ENCODE measurements at regions not wholly inside any gene's neighbourhood (a gene's known extent, or its start where the extent isn't known, plus 50 kb on each side); places are given as distances from the start of the nearest gene placed in this dataset.

DNA sequence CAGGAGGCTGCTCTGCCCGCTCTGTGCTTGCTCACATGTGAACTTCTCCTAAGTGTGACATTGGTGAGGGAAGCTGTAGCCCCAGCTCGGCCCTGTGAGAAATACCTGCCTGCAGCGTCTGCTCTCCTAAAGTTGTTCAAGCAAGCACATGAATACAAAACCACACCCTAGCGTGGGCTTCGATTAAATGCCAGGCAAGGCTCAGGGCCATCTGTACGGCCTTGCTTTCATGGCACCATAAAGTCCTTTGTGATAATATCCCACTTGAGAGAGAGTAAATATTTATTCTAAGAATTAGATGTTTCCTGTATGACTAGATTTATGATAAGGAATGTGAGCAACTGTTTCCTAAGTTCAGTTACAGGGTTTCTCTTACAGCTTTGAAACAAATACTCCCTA is 262.8 kb upstream of the KLF14 start:
- Mint-ChIP-seq H3K9me3 (no peaks in the 10 kb centered on the region), H3K27ac (peak overlapping the region; percentile 16), H3K27me3 (peaks cover 25% of the 10 kb centered on the region), H3K4me3 (peak overlapping the region; percentile 12), H3K4me1 (ENCODE audit: unreplicated experiment) (peaks cover 35% of the 10 kb centered on the region), H3K36me3 (no peaks in the 10 kb centered on the region)
- DNase-seq (ENCODE audit: extremely low spot score, unreplicated experiment) = no peak
- TF ChIP-seq, protein P1, sequence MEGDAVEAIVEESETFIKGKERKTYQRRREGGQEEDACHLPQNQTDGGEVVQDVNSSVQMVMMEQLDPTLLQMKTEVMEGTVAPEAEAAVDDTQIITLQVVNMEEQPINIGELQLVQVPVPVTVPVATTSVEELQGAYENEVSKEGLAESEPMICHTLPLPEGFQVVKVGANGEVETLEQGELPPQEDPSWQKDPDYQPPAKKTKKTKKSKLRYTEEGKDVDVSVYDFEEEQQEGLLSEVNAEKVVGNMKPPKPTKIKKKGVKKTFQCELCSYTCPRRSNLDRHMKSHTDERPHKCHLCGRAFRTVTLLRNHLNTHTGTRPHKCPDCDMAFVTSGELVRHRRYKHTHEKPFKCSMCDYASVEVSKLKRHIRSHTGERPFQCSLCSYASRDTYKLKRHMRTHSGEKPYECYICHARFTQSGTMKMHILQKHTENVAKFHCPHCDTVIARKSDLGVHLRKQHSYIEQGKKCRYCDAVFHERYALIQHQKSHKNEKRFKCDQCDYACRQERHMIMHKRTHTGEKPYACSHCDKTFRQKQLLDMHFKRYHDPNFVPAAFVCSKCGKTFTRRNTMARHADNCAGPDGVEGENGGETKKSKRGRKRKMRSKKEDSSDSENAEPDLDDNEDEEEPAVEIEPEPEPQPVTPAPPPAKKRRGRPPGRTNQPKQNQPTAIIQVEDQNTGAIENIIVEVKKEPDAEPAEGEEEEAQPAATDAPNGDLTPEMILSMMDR (conservative IDR thresholded peaks at IDR 0.05) = no peak

DNA sequence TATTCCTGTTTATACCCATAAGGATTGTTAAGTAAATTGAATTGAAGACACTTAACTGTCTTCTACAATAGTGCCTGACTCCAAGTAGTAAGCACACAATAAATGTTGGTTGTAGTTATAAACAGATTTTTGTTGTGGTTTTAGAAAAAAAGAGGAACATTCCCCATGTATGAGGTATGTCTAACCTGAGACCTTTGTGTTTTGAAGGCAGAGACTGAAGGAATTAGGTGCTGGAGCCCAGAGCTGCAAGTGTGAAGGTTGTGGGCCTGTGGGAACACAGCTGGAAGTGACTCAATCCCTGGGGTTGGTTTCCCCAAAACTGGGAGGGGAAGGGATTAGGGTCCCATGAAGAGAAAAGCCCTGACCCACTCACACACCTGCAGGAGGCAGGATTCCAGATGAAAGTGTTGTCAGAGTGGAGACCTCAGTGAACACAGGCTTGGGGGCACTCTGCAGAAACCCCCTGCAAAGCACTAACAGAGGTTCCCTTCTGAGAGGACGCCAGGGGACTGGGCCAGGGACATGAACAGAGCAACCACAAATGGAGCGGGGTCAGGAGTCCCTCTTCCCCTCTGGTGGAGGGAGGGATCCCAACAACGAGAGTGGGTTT is 265.1 kb upstream of the KLF14 start:
- Mint-ChIP-seq H3K4me3 (no peak overlapping the region), H3K9me3 (no peaks in the 10 kb centered on the region), H3K4me1 (ENCODE audit: unreplicated experiment) (peaks cover 32% of the 10 kb centered on the region), H3K27me3 (peaks cover 25% of the 10 kb centered on the region), H3K36me3 (no peaks in the 10 kb centered on the region), H3K27ac (no peak overlapping the region)
- TF ChIP-seq, protein P1 (conservative IDR thresholded peaks at IDR 0.05) = no peak
- no peak for DNase-seq (ENCODE audit: extremely low spot score, unreplicated experiment)

DNA sequence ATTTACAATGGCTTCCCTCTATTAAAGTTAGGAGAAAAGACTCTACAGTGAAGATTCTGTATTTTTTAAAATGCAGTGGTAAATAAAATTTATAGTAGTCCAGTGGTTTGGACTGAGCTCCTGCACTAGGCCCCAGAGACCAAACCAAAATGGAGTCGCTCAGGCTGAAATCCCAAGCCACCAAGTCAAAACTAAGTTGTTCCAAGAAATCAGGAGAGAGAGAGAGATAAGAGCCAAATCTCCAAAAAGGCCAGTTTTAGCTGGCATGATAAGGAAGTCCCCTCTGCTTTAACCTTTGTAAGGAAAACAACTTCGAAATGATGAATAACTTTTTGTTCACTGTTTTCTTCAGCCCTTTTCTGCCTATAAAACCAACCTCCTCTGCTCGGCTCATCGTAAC is 265.9 kb upstream of the KLF14 start:
- Mint-ChIP-seq H3K4me3 (no peak overlapping the region), H3K4me1 (ENCODE audit: unreplicated experiment) (peaks cover 23% of the 10 kb centered on the region), H3K27ac (no peak overlapping the region)

DNA sequence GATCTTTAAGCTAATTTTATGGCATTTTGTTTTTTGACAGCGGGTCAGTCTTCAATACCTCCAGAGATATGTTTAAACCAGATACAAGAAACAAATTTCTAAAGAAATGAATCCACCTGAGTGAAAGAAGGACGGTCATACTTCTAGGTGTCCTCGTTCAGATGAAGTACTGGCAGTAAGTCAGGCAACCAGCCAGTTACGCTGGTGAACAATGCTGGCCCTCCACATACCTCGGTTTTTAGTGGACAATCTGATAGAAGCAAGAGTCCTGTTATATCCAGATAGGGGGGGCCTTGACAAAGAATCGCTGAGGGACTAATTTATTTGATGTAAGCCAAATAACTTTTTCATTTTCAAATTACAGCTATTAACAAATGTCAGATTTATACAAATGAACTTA is 266.4 kb upstream of the KLF14 start:
- H3K27me3 Mint-ChIP-seq = peaks cover 25% of the 10 kb centered on the region
- TF ChIP-seq, protein P1 (conservative IDR thresholded peaks at IDR 0.05) = no peak
- DNase-seq (ENCODE audit: extremely low spot score, unreplicated experiment) = no peak
- H3K36me3 Mint-ChIP-seq = no peaks in the 10 kb centered on the region
- H3K4me1 Mint-ChIP-seq (ENCODE audit: unreplicated experiment) = peaks cover 19% of the 10 kb centered on the region
- no peak overlapping the region for H3K4me3 Mint-ChIP-seq
- no peak overlapping the region for H3K27ac Mint-ChIP-seq
- no peaks in the 10 kb centered on the region for H3K9me3 Mint-ChIP-seq

More for the DNA sequence above, 265.9 kb upstream of the KLF14 start:
- DNase-seq (ENCODE audit: extremely low spot score, unreplicated experiment) = no peak
- Mint-ChIP-seq H3K27me3 (peaks cover 25% of the 10 kb centered on the region), H3K9me3 (no peaks in the 10 kb centered on the region), H3K36me3 (no peaks in the 10 kb centered on the region)
- TF ChIP-seq, protein P1 (conservative IDR thresholded peaks at IDR 0.05) = no peak

DNA sequence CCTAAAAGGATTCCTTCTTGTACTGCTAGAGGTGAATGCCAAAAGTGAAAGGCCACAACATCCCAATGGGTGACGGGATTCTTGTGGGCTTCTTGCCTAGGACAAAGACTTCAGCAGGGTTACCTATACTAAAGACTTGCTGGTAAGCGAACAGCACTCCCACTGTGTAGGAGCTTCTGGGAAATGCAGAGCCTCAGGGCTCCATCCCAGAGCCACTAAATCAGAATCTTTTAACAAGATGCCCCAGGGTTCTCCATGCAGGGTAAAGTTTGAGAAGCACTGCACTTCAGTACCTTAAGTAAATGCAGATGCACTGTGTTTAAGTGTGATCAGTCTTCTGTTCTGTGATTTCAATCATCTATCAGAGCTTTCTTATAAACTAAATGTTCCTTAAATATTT is 266.9 kb upstream of the KLF14 start:
- Mint-ChIP-seq H3K9me3 (no peaks in the 10 kb centered on the region), H3K4me3 (no peak overlapping the region), H3K27me3 (peaks cover 25% of the 10 kb centered on the region), H3K27ac (no peak overlapping the region), H3K4me1 (ENCODE audit: unreplicated experiment) (peaks cover 17% of the 10 kb centered on the region), H3K36me3 (no peaks in the 10 kb centered on the region)
- no peak for DNase-seq (ENCODE audit: extremely low spot score, unreplicated experiment)
- TF ChIP-seq, protein P1 (conservative IDR thresholded peaks at IDR 0.05) = no peak

DNA sequence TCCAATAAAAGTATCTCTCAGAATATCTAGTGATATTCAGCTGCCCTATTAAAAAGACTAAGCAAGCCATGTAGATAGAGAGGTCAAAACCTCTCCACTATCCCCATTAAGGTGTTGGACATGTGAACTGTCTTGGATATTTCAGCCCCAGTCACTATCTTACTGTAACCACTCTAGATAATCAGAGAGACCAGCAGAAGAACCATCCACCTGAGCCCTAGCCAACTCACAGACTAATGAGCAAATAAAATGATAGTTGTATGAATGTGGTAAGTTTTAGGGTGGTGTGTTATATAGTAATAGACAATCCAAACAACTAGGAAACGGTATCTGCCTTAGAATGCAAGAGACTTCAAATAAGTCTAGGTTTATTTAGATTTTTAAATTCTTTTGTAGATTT is 268.6 kb upstream of the KLF14 start:
- DNase-seq (ENCODE audit: extremely low spot score, unreplicated experiment) = no peak
- peaks cover 19% of the 10 kb centered on the region for H3K27me3 Mint-ChIP-seq
- peaks cover 7% of the 10 kb centered on the region for H3K4me1 Mint-ChIP-seq (ENCODE audit: unreplicated experiment)
- no peak overlapping the region for H3K4me3 Mint-ChIP-seq
- H3K9me3 Mint-ChIP-seq = no peaks in the 10 kb centered on the region
- no peak overlapping the region for H3K27ac Mint-ChIP-seq
- TF ChIP-seq, protein P1 (conservative IDR thresholded peaks at IDR 0.05) = no peak
- H3K36me3 Mint-ChIP-seq = no peaks in the 10 kb centered on the region
